Liver (tissue), 8 donors: ENCODE measurements at regions not wholly inside any gene's neighbourhood (a gene's known extent, or its start where the extent isn't known, plus 50 kb on each side); places are given as distances from the start of the nearest gene placed in this dataset.

ENCODE experiments used
- DNase-seq: peaks from one replicate; pipeline ENCODE4 v3.0.0-alpha.2; 2017; ENCODE audit warnings: low spot score
- H3K27ac ChIP-seq, 2 donors: one replicate each; pipeline ENCODE4 v1.7.0; 2013; ENCODE audit warnings: inconsistent platforms in 2 of 2, low read length in 2 of 2, control low read depth in 1 of 2, low read depth in 1 of 2, mild to moderate bottlenecking in 1 of 2
- H3K27me3 ChIP-seq, 4 donors: one replicate each; pipeline versions ENCODE4 v1.6.1 to v1.7.0; 2013; ENCODE audit warnings: low read length in 3 of 4, inconsistent platforms in 1 of 4, mild to moderate bottlenecking in 1 of 4, moderate library complexity in 1 of 4; ENCODE audit not compliant: control insufficient read depth in 4 of 4, insufficient read depth in 4 of 4
- H3K36me3 ChIP-seq, 4 donors: one replicate each; pipeline versions ENCODE4 v1.6.1 to v1.7.0; 2013; ENCODE audit warnings: low read length in 3 of 4, mild to moderate bottlenecking in 3 of 4, low read depth in 1 of 4, moderate library complexity in 1 of 4; ENCODE audit not compliant: control insufficient read depth in 4 of 4, insufficient read depth in 3 of 4
- H3K4me1 ChIP-seq, 4 donors: one replicate each; pipeline versions ENCODE4 v1.6.1 to v1.7.0; 2013; ENCODE audit warnings: low read length in 3 of 4, mild to moderate bottlenecking in 3 of 4, moderate library complexity in 1 of 4; ENCODE audit not compliant: control insufficient read depth in 4 of 4, insufficient read depth in 4 of 4
- H3K4me3 ChIP-seq, 3 donors: one replicate each; pipeline versions ENCODE4 v1.6.1 to v1.7.0; 2013; ENCODE audit warnings: low read length in 3 of 3, control low read depth in 1 of 3, low read depth in 1 of 3, mild to moderate bottlenecking in 1 of 3
- H3K9ac ChIP-seq, 2 donors: one replicate each; pipeline ENCODE4 v1.7.0; 2013; ENCODE audit warnings: low read length in 2 of 2, mild to moderate bottlenecking in 2 of 2, moderate library complexity in 2 of 2, control low read depth in 1 of 2, low read depth in 1 of 2
- H3K9me3 ChIP-seq, 4 donors: one replicate each; pipeline versions ENCODE4 v1.6.1 to v1.7.0; 2013; ENCODE audit warnings: low read length in 3 of 4; ENCODE audit not compliant: control insufficient read depth in 4 of 4
- EGR1 ChIP-seq, 2 donors: IDR thresholded peaks; 2 replicates each; pipeline ENCODE4 v1.6.1; 2016 to 2018; ENCODE audit warnings: antibody characterized with exemption in 2 of 2, low read depth in 2 of 2
- FOXA1 ChIP-seq: IDR thresholded peaks from 2 replicates; pipeline ENCODE4 v1.6.1; 2016; ENCODE audit warnings: antibody characterized with exemption
- FOXA2 ChIP-seq: IDR thresholded peaks from 2 replicates; pipeline ENCODE4 v1.6.1; 2016; ENCODE audit warnings: antibody characterized with exemption
- HNF4A ChIP-seq, 2 donors: conservative IDR thresholded peaks; 2 replicates each; pipeline ENCODE4 v1.6.1; 2016; ENCODE audit warnings: antibody characterized with exemption in 2 of 2, mild to moderate bottlenecking in 2 of 2
- HNF4G ChIP-seq: IDR thresholded peaks from 2 replicates; pipeline ENCODE4 v1.6.1; 2016; ENCODE audit warnings: antibody characterized with exemption
- JUND ChIP-seq, 2 donors: IDR thresholded peaks; 2 replicates each; pipeline ENCODE4 v1.6.1; 2016; ENCODE audit warnings: antibody characterized with exemption in 2 of 2
- NR2F2 ChIP-seq: IDR thresholded peaks from 2 replicates; pipeline ENCODE4 v1.6.1; 2016; ENCODE audit warnings: antibody characterized with exemption
- RAD21 ChIP-seq, 2 donors: IDR thresholded peaks; 2 replicates each; pipeline ENCODE4 v1.6.1; 2016; ENCODE audit warnings: antibody characterized with exemption in 2 of 2, mild to moderate bottlenecking in 2 of 2
- RXRA ChIP-seq, 2 donors: IDR thresholded peaks; 2 replicates each; pipeline ENCODE4 v1.6.1; 2017 to 2018; ENCODE audit warnings: antibody characterized with exemption in 2 of 2, mild to moderate bottlenecking in 1 of 2
- SP1 ChIP-seq: IDR thresholded peaks from 2 replicates; pipeline ENCODE4 v1.6.1; 2018; ENCODE audit warnings: antibody characterized with exemption, mild to moderate bottlenecking
- TAF1 ChIP-seq: conservative IDR thresholded peaks from 2 replicates; pipeline ENCODE4 v1.6.1; 2016; ENCODE audit warnings: antibody characterized with exemption, mild to moderate bottlenecking
- WGBS: extraction: QIAGEN DNeasy Blood & Tissue Kit; methylation state at CpG from one replicate; pipeline ENCODE4 v1.1.7; 2013; 5-methylcytosine and 5-hydroxymethylcytosine counted together
- TF ChIP-seq, protein P1 (sequence below): IDR thresholded peaks from 2 replicates; pipeline ENCODE4 v1.6.1; 2016; ENCODE audit warnings: antibody characterized with exemption
- TF ChIP-seq, protein P2 (sequence below): IDR thresholded peaks from 2 replicates; pipeline ENCODE4 v1.6.1; 2016; ENCODE audit warnings: antibody characterized with exemption
- TF ChIP-seq, protein P3 (sequence below): fragments of 150-350 bp; IDR thresholded peaks from 2 replicates; pipeline ENCODE4 v1.5.1; 2017; ENCODE audit warnings: improper control_type of control experiment, low read depth, low read length; ENCODE audit not compliant: missing input control
- TF ChIP-seq, protein P4 (sequence below): IDR thresholded peaks from 2 replicates; pipeline ENCODE4 v1.6.1; 2016; ENCODE audit warnings: antibody characterized with exemption
- TF ChIP-seq, protein P5 (sequence below): IDR thresholded peaks from 2 replicates; pipeline ENCODE4 v1.6.1; 2016; ENCODE audit warnings: antibody characterized with exemption, mild to moderate bottlenecking
- donor health status: healthy.
- donor health status: healthy.
- donor health status: healthy.
- donor health status: healthy.
- donor health status: healthy.

DNA sequence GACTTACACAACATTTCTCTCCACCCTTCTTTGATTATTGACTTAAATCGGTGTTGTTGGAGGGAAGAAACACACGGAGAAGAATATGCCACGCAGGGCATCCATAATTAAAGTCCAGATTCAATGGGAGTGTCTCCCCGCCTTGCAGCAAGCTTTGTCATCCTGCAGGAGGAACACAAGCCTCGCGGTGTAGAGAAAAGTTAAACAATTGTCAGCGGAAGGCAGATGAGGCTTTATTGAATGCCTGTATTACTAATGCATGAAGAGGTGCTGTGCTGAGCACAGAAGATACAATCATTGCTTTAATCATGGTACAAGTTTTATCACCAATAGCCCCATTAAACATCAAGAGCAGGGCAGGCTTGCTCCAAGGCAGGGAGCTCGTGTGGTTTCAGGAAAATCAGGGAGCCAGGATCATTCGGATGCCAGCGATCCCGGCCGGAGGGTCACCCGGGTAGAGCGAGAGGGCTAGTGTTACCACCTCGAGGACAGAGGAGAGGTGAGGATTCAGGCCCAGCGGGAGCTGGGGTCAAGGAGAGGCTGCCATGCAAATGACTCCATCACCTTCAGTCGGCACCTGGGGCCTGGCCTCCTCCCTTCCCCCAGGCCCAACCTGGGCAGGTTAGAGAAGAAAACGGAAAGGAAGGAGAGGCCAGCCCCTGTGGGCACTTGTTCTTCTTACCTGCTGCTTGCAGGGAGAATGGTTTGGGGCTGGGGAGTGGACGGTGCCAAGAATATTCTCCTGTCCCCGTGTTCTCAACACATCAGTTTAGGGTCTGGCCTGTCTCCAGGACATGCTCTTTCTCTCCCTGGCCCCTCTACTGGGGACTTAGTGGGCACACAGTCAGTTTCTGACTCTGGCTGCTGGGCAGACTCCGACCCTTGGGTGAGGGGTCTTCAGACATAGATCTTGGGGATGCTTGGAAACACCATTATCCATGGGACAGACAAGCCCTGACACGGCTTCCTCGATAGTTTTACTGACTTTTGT lies 289.5 kb downstream of the IRX2 start:
- H3K9ac ChIP-seq, result no peak overlapping the region
- no peak overlapping the region for H3K27ac ChIP-seq
- peaks cover 0 to 4% (median 0%) of the 10 kb centered on the region in 4 donors for H3K27me3 ChIP-seq
- WGBS, result 63% methylated on average over 23 of the region's 23 CpGs
- DNase-seq, result no peak
- no peaks in the 10 kb centered on the region for H3K36me3 ChIP-seq
- TF ChIP-seq, protein P1, sequence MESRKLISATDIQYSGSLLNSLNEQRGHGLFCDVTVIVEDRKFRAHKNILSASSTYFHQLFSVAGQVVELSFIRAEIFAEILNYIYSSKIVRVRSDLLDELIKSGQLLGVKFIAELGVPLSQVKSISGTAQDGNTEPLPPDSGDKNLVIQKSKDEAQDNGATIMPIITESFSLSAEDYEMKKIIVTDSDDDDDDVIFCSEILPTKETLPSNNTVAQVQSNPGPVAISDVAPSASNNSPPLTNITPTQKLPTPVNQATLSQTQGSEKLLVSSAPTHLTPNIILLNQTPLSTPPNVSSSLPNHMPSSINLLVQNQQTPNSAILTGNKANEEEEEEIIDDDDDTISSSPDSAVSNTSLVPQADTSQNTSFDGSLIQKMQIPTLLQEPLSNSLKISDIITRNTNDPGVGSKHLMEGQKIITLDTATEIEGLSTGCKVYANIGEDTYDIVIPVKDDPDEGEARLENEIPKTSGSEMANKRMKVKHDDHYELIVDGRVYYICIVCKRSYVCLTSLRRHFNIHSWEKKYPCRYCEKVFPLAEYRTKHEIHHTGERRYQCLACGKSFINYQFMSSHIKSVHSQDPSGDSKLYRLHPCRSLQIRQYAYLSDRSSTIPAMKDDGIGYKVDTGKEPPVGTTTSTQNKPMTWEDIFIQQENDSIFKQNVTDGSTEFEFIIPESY, result no peak
- TF ChIP-seq FOXA2 (no peak), FOXA1 (no peak), RAD21 (IDR thresholded peaks at IDR 0.05) (no peak), HNF4A (conservative IDR thresholded peaks at IDR 0.05) (no peak), NR2F2 (no peak), EGR1 (IDR thresholded peaks at IDR 0.05; ENCODE audit: low read depth in 2 of 2) (no peak), JUND (IDR thresholded peaks at IDR 0.05) (no peak)
- TF ChIP-seq, protein P2, sequence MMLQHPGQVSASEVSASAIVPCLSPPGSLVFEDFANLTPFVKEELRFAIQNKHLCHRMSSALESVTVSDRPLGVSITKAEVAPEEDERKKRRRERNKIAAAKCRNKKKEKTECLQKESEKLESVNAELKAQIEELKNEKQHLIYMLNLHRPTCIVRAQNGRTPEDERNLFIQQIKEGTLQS, result no peak
- TF ChIP-seq, protein P3, sequence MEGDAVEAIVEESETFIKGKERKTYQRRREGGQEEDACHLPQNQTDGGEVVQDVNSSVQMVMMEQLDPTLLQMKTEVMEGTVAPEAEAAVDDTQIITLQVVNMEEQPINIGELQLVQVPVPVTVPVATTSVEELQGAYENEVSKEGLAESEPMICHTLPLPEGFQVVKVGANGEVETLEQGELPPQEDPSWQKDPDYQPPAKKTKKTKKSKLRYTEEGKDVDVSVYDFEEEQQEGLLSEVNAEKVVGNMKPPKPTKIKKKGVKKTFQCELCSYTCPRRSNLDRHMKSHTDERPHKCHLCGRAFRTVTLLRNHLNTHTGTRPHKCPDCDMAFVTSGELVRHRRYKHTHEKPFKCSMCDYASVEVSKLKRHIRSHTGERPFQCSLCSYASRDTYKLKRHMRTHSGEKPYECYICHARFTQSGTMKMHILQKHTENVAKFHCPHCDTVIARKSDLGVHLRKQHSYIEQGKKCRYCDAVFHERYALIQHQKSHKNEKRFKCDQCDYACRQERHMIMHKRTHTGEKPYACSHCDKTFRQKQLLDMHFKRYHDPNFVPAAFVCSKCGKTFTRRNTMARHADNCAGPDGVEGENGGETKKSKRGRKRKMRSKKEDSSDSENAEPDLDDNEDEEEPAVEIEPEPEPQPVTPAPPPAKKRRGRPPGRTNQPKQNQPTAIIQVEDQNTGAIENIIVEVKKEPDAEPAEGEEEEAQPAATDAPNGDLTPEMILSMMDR, result no peak
- TF ChIP-seq, protein P4, sequence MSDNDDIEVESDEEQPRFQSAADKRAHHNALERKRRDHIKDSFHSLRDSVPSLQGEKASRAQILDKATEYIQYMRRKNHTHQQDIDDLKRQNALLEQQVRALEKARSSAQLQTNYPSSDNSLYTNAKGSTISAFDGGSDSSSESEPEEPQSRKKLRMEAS, result no peak
- peaks cover 0 to 4% (median 0%) of the 10 kb centered on the region in 4 donors for H3K9me3 ChIP-seq
- H3K4me3 ChIP-seq, result no peak overlapping the region
- no peaks in the 10 kb centered on the region for H3K4me1 ChIP-seq

DNA sequence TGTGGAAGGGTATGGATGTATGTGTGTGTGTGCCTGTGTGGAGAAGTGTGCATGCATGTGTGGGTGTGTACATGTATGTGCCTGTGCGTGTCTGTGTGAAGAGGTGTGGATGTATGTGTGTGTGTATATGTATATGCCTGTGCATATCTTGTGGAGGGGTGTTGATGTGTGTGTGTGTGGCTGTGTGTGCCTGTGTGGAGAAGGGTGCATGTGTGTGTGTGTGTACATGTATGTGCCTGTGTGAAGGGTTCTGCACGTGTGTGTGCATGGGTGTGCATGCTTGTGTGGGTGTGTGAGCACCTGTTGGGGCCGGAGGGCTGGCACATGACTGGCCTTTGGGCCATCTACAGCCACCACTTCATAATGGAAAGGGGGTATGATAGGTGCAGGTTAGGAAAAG lies 291.4 kb downstream of the IRX2 start:
- WGBS, result 72% methylated on average over 3 of the region's 3 CpGs
- Histone ChIP-seq H3K27me3 (peaks cover 0 to 2% (median 0%) of the 10 kb centered on the region in 4 donors), H3K9ac (no peak overlapping the region), H3K36me3 (no peaks in the 10 kb centered on the region), H3K9me3 (peaks cover 0 to 4% (median 0%) of the 10 kb centered on the region in 4 donors), H3K4me3 (no peak overlapping the region), H3K4me1 (no peaks in the 10 kb centered on the region), H3K27ac (no peak overlapping the region)
- DNase-seq, result no peak
- TF ChIP-seq RXRA (IDR thresholded peaks at IDR 0.05), result no peak
- TF ChIP-seq, protein P2, result no peak
- no peak for TF ChIP-seq JUND (IDR thresholded peaks at IDR 0.05)
- no peak for TF ChIP-seq HNF4G
- no peak for TF ChIP-seq TAF1
- no peak for TF ChIP-seq SP1
- TF ChIP-seq, protein P5, sequence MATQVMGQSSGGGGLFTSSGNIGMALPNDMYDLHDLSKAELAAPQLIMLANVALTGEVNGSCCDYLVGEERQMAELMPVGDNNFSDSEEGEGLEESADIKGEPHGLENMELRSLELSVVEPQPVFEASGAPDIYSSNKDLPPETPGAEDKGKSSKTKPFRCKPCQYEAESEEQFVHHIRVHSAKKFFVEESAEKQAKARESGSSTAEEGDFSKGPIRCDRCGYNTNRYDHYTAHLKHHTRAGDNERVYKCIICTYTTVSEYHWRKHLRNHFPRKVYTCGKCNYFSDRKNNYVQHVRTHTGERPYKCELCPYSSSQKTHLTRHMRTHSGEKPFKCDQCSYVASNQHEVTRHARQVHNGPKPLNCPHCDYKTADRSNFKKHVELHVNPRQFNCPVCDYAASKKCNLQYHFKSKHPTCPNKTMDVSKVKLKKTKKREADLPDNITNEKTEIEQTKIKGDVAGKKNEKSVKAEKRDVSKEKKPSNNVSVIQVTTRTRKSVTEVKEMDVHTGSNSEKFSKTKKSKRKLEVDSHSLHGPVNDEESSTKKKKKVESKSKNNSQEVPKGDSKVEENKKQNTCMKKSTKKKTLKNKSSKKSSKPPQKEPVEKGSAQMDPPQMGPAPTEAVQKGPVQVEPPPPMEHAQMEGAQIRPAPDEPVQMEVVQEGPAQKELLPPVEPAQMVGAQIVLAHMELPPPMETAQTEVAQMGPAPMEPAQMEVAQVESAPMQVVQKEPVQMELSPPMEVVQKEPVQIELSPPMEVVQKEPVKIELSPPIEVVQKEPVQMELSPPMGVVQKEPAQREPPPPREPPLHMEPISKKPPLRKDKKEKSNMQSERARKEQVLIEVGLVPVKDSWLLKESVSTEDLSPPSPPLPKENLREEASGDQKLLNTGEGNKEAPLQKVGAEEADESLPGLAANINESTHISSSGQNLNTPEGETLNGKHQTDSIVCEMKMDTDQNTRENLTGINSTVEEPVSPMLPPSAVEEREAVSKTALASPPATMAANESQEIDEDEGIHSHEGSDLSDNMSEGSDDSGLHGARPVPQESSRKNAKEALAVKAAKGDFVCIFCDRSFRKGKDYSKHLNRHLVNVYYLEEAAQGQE, result no peak
